ENCODE measurements at regions not wholly inside any gene's neighbourhood (a gene's known extent, or its start where the extent isn't known, plus 50 kb on each side); places are given as distances from the start of the nearest gene placed in this dataset.
"Not testable (repeated sequence)": the region's sequence is repeated elsewhere in the genome, so short reads cannot be mapped to it uniquely, and the experiment has no call there.

DNA sequence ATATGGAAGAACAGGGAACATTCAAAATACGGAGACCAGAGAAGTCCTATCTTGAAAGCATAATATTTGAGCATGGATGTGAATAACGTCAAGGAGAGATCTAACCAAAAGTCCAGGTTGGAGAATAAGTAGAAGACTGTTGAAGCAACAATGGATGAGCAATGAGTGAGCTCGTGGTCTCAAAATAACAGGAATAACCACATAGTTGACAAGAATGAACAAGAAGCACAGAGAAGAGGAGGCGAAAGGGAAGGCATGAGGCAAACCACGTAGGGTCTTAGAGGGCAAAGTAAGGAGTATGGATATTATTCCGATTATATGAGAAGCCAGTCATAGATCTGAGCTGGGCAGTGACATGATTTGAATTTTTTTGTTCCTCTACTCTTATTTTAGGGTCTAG, 710.2 kb downstream of the BRINP1 start:
- 15 to 81% (median 65%) methylated on average over 2 to 6 of the region's 6 CpGs for WGBS, 10 experiments
- in situ Hi-C loops (cut with MboI; ENCODE audit: low pct_unique_long_range_greater_than_20kb in 2 of 9, low sequenced_read_pairs in 9 of 9, unreplicated experiment in 9 of 9), result no loop called here
- no peak overlapping the region for H3K4me3 ChIP-seq
- ATAC-seq (replicated peaks in 6 of 8), result no peak
- no peak overlapping the region for H3K27ac ChIP-seq
- no peaks in the 10 kb centered on the region for H3K4me1 ChIP-seq (replicated peaks in 1 of 2)

DNA sequence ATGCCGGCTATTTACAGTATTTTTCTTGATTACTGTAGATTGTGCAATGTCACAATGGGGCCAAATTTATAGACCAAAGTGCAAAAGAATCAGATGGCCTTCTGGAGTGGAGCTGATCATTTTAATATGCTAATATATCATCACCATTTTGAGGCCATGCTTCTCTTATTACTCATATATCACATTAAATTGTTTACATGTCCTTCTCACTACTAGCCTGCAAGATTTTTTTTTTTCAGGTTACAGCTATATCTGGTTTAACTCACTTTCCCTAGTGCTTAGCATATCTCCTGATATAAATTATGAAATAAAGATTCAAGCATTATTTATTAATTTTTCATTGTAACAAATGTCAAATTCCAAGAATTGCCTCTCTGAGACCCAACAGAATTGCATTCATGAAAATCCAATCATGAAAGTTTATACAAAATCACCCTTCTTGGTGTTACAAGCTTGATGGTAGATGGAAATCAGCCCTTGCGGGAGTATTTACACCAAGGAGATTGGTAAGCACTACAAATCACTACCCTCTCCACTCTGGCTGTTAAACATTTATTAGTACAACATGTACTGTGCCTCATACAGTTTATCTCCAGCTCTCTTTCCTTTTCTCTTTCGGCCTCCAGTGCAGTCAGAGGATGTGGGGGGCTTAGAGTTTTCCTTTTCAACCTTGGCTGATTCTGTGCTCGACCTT, 703.9 kb downstream of the BRINP1 start:
- H3K27ac ChIP-seq, result no peak overlapping the region
- H3K4me3 ChIP-seq, result no peak overlapping the region
- in situ Hi-C loops (cut with MboI; ENCODE audit: low pct_unique_long_range_greater_than_20kb in 2 of 9, low sequenced_read_pairs in 9 of 9, unreplicated experiment in 9 of 9), result no loop called here
- H3K4me1 ChIP-seq (replicated peaks in 1 of 2), result peaks cover 4 to 7% of the 10 kb centered on the region in 2 donors
- 5 to 100% (median 74%) methylated on average over 2 to 4 of the region's 4 CpGs for WGBS, 10 experiments
- no peak for ATAC-seq (replicated peaks in 6 of 8)

DNA sequence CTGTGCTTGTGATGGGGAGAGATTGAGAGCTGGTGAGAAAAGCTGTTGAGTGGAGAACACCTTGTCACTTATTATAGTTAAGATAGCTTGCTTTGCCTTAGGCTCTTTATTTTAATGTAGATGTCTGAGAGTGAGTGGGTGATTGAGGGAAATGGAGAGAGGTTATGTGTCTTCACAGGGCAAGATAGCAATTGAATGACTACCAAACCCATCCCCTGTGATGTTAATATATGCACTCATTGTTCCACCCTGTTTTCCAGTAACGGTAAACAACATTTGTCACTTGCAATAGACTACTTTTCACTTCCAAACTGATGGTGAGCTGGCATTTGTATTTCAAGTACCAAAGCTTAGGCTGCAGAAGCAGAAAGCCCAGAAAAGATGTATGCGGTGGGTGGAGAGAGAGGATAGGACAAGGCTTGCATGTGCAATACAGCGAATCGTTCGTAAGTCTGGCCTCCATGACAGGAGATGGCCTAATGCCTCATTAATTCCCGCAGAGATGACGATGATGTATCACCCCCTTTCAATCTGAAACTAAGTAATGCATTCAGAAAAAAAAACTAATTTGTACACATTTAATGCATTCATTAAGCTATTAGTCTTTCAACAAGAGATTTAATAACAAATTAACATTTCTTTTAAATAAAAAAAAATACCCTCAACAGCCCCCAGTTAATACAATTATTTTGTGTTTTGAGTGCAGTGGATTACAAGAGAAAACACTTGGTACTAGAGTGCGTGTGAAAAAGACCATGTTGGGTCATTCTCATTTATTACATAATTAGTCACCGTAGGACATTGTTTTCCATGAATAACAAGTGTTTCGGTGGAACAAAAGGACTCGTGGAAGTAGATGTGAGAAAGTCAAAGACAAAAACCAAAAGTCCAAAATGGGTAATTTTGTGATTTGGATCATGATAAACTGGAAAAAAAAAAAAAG, 699.0 kb downstream of the BRINP1 start:
- Histone ChIP-seq H3K4me1 (replicated peaks in 1 of 2) (peaks cover 4 to 8% of the 10 kb centered on the region in 2 donors), H3K4me3 (no peak overlapping the region), H3K27ac (no peak overlapping the region)
- WGBS, 10 experiments, result 21 to 73% (median 57%) methylated on average over 2 to 11 of the region's 11 CpGs
- ATAC-seq (replicated peaks in 6 of 8), result peak in 5 of 8 experiments; percentile 62 to 78 (median 69)
- in situ Hi-C loops (cut with MboI; ENCODE audit: low pct_unique_long_range_greater_than_20kb in 2 of 9, low sequenced_read_pairs in 9 of 9, unreplicated experiment in 9 of 9), result no loop called here

DNA sequence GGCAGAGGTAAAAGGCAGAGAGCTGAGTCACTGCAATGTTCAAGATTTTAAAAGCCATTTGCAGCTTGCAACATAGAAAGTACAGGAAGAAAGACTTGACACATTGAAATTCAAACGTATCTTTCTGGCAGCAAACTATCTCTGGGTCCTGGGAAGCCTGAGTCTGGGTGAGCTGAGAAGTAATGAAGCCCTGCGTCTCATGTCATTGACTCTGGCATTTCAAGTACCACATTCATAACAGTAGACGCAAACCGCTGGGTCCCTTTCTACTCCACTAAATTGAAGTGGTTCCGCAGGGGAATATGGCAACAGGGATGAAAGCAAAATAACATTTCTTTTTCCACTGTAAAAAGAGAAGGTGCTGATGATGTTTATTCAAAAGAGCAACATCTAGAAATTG, 694.3 kb downstream of the BRINP1 start:
- ATAC-seq (replicated peaks in 6 of 8), result no peak
- Histone ChIP-seq H3K27ac (no peak overlapping the region), H3K4me3 (no peak overlapping the region), H3K4me1 (replicated peaks in 1 of 2) (peaks cover 2 to 5% of the 10 kb centered on the region in 2 donors)
- in situ Hi-C loops (cut with MboI; ENCODE audit: low pct_unique_long_range_greater_than_20kb in 2 of 9, low sequenced_read_pairs in 9 of 9, unreplicated experiment in 9 of 9), result no loop called here
- WGBS, 10 experiments, result 60 to 100% (median 71%) methylated on average over 1 to 5 of the region's 5 CpGs; no CpG with 5 or more reads in 1 of the 10 experiments

DNA sequence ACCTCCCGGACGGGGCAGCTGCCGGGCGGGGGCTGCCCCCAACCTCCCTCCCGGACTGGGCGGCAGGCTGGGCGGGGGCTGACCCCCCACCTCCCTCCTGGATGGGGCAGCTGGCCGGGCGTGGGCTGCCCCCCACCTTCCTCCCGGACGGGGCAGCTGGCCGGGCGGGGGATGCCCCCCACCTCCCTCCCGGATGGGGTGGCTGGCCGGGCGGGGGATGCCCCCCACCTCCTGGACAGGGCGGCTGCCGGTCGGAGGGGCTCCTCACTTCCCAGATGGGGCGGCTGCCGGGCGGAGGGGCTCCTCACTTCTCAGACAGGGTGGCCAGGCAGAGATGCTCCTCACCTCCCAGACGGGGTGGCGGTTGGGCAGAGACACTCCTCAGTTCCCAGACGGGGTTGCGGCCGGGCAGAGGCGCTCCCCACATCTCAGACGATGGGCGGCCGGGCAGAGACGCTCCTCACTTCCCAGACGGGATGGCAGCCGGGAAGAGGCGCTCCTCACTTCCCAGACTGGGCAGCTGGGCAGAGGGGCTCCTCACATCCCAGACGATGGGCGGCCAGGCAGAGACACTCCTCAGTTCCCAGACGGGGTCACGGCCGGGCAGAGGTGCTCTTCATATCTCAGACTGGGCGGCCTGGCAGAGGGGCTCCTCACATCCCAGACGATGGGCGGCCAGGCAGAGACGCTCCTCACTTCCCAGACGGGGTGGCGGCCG, 691.1 kb downstream of the BRINP1 start:
- in situ Hi-C loops (cut with MboI; ENCODE audit: low pct_unique_long_range_greater_than_20kb in 2 of 9, low sequenced_read_pairs in 9 of 9, unreplicated experiment in 9 of 9); H3K27ac ChIP-seq; H3K4me3 ChIP-seq; ATAC-seq (replicated peaks in 6 of 8); H3K4me1 ChIP-seq (replicated peaks in 1 of 2): not testable (repeated sequence)
- WGBS, 10 experiments, result no CpG with 5 or more reads among the region's 47 CpGs

DNA sequence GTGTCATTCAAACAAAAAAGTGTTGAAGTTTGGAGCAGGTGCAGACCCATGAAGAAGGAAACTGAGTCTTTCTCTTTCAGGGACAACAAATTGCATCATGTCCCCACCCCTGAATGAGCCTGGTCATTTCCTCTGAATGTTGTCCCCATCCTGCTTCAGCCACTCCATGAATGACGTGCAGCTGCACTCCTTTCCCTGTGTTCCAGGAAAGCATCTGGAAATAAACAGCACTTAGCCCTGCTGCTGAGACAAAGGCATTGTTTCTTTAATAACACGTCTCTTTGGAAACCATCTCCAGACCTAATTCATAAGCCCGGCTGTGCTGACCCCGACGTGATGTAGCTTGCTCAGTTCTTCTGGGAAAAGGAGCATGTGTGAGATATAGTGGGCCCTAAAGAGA, 682.3 kb downstream of the BRINP1 start:
- in situ Hi-C loops (cut with MboI; ENCODE audit: low pct_unique_long_range_greater_than_20kb in 2 of 9, low sequenced_read_pairs in 9 of 9, unreplicated experiment in 9 of 9), result no loop called here
- H3K4me1 ChIP-seq (replicated peaks in 1 of 2), result peaks cover 0 to 6% of the 10 kb centered on the region in 2 donors
- H3K27ac ChIP-seq, result no peak overlapping the region
- ATAC-seq (replicated peaks in 6 of 8), result peak in 5 of 8 experiments; percentile 44 to 89 (median 62)
- 0 to 70% (median 35%) methylated on average over 1 to 4 of the region's 5 CpGs; no CpG with 5 or more reads in 3 of the 10 experiments for WGBS, 10 experiments
- no peak overlapping the region for H3K4me3 ChIP-seq

DNA sequence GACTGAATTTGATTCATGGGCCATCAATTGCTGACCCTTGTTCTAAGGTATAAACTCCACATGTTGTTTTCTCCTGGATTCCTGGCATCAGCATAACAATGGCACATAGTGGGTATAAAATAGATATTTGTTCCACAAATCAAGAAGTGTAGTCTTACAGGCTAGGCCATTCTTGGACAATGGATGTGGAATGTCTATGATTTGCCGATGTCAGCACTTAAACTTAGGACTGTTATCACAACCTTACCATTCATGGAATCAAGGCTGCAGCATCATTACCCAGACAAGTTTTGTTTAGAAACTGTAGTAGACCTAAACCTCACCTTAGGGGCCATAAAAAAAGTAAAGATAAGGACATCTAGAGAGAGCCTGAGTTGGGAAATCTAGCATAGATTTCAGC, 680.0 kb downstream of the BRINP1 start:
- in situ Hi-C loops (cut with MboI; ENCODE audit: low pct_unique_long_range_greater_than_20kb in 2 of 9, low sequenced_read_pairs in 9 of 9, unreplicated experiment in 9 of 9), result no loop called here
- no peak overlapping the region for H3K27ac ChIP-seq
- no peak for ATAC-seq (replicated peaks in 6 of 8)
- H3K4me3 ChIP-seq, result no peak overlapping the region
- peaks cover 0 to 12% of the 10 kb centered on the region in 2 donors for H3K4me1 ChIP-seq (replicated peaks in 1 of 2)
- WGBS, 10 experiments, result 0 to 100% (median 83%) methylated on average over 1 of the region's 1 CpG; no CpG with 5 or more reads in 3 of the 10 experiments

DNA sequence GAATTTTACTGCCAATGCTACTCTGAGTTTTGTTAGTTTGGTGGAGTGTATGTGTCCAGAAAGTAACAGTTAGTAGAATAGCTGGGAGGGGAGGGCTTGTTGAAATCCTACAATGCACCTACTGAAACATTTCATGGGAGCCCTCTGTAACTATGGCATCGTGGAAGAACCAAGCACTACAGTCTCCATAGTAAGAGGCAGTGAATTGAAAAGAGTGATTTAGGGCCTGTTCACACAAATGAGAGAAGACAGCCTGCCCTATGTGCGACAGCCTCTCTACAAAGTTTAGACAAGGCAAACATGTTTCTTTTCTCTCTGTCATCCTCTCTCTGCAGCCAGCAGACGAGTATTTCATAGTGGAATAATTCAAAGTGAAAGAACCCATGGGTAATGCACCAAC, 676.6 kb downstream of the BRINP1 start:
- 6 to 80% (median 40%) methylated on average over 1 to 3 of the region's 3 CpGs; no CpG with 5 or more reads in 1 of the 10 experiments for WGBS, 10 experiments
- peak in 5 of 8 experiments; percentile 30 to 99 (median 38) for ATAC-seq (replicated peaks in 6 of 8)

DNA sequence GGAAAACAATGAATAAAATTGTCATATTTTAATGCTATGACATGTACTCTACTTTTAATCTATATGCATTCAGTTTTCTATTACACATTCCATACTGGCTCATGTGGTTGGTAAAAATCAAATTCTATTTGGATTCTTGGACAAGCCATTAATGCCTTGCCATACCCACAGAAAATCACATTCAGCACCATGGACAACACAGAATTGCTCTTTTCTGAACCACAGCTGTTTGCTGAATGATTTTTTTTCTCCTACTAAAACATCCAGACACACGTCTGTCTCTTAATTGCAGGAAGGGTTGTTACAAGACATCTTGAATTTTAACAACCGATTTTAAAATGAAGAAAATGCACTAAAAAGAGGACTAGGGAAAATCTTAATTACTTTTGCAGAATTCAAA, 675.6 kb downstream of the BRINP1 start:
- Histone ChIP-seq H3K4me3 (no peak overlapping the region), H3K4me1 (replicated peaks in 1 of 2) (peaks cover 0 to 6% of the 10 kb centered on the region in 2 donors), H3K27ac (no peak overlapping the region)
- WGBS, 10 experiments, result 0 to 75% (median 25%) methylated on average over 1 to 2 of the region's 2 CpGs; no CpG with 5 or more reads in 3 of the 10 experiments
- no peak for ATAC-seq (replicated peaks in 6 of 8)
- in situ Hi-C loops (cut with MboI; ENCODE audit: low pct_unique_long_range_greater_than_20kb in 2 of 9, low sequenced_read_pairs in 9 of 9, unreplicated experiment in 9 of 9), result no loop called here

More for the DNA sequence above, 676.6 kb downstream of the BRINP1 start:
- Histone ChIP-seq H3K27ac (no peak overlapping the region), H3K4me1 (replicated peaks in 1 of 2) (peaks cover 0 to 6% of the 10 kb centered on the region in 2 donors), H3K4me3 (no peak overlapping the region)
- in situ Hi-C loops (cut with MboI; ENCODE audit: low pct_unique_long_range_greater_than_20kb in 2 of 9, low sequenced_read_pairs in 9 of 9, unreplicated experiment in 9 of 9), result no loop called here

DNA sequence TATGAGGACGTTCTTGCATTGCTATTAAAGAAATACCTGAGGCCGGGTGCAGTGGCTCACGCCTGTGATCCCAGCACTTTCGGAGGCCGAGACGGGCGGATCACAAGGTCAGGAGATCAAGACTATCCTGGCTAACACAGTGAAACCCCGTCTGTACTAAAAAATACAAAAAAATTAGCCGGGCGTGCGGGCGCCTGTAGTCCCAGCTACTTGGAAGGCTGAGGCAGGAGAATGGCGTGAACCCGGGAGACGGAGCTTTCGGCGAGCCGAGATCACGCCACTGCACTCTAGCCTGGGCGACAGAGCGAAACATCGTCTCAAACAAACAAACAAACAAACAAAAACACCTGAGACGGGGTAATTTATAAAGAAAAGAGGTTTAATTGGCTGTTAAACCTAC, 674.0 kb downstream of the BRINP1 start:
- H3K27ac ChIP-seq; in situ Hi-C loops (cut with MboI; ENCODE audit: low pct_unique_long_range_greater_than_20kb in 2 of 9, low sequenced_read_pairs in 9 of 9, unreplicated experiment in 9 of 9); H3K4me3 ChIP-seq; ATAC-seq (replicated peaks in 6 of 8); H3K4me1 ChIP-seq (replicated peaks in 1 of 2): not testable (repeated sequence)
- 25 to 91% (median 64%) methylated on average over 5 to 15 of the region's 23 CpGs; no CpG with 5 or more reads in 2 of the 10 experiments for WGBS, 10 experiments

DNA sequence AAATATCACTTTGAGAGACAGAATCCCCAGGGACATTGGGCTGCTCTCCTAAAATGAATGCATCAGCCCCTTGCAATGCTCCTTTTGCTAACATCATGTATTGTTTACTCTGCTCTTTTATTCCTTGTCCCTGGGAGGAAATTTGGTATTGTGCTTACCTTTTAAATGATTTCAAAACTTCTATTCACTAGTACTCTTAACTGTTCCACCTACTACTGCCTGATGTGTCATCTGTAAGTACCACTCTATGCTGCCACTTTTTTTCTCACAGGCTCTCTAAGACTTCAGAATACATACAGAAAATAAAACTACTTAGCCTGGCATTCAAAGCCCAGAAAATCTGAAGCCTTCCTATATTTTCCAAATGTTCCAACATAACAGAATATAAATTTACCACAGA, 667.2 kb downstream of the BRINP1 start:
- Histone ChIP-seq H3K4me3 (no peak overlapping the region), H3K27ac (no peak overlapping the region), H3K4me1 (replicated peaks in 1 of 2) (no peaks in the 10 kb centered on the region)
- no peak for ATAC-seq (replicated peaks in 6 of 8)
- in situ Hi-C loops (cut with MboI; ENCODE audit: low pct_unique_long_range_greater_than_20kb in 2 of 9, low sequenced_read_pairs in 9 of 9, unreplicated experiment in 9 of 9), result no loop called here

DNA sequence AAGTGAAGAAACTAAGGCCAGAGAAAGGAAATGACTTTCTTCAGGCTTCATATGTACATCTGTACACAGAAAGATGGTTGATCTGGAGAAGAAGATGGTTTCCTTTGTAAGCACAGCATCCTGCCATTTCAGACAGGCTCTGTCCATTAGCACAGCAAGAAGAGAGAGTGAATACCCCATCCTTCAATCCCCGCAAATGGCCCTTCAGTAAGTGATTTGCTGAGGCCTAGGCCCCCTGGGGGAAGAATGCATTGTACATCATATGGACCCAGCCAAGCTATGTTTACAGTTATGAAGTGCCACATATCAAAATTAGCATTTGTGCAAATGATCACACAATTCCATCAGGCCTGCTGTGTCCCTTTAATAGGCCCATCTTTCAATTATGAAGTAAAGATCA, 657.4 kb downstream of the BRINP1 start:
- in situ Hi-C loops (cut with MboI; ENCODE audit: low pct_unique_long_range_greater_than_20kb in 2 of 9, low sequenced_read_pairs in 9 of 9, unreplicated experiment in 9 of 9), result loop anchor here in 1 of 9 experiments (10.0 kb wide), 1 partner anchor 63 kb away; no protein-coding TSS in a partner anchor

DNA sequence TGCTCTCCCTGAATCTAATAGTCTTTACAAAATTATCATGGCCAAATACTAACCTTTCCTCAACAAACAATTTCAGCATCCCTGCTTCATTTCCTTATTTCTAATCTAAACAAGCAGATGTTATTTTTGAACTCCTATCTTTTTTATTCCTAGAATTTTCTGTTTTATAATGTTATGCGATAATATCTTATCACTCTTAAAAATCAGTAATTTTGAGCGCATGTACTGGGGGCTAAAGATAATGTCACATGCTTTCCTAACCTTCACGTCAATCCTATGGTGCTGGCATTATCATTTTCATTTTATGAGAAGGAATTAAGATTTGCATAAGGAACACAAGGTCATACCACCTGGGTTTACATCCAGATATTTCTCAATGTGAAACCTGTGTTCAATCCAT, 648.0 kb downstream of the BRINP1 start:
- WGBS, 10 experiments, result 65 to 100% (median 81%) methylated on average over 1 to 3 of the region's 3 CpGs; no CpG with 5 or more reads in 1 of the 10 experiments
- ATAC-seq (replicated peaks in 6 of 8), result no peak
- no peaks in the 10 kb centered on the region for H3K4me1 ChIP-seq (replicated peaks in 1 of 2)
- H3K27ac ChIP-seq, result no peak overlapping the region
- in situ Hi-C loops (cut with MboI; ENCODE audit: low pct_unique_long_range_greater_than_20kb in 2 of 9, low sequenced_read_pairs in 9 of 9, unreplicated experiment in 9 of 9), result no loop called here
- H3K4me3 ChIP-seq, result no peak overlapping the region

More for the DNA sequence above, 657.4 kb downstream of the BRINP1 start:
- ATAC-seq (replicated peaks in 6 of 8), result no peak
- Histone ChIP-seq H3K27ac (no peak overlapping the region), H3K4me1 (replicated peaks in 1 of 2) (no peaks in the 10 kb centered on the region), H3K4me3 (no peak overlapping the region)
- 50 to 100% (median 90%) methylated on average over 1 of the region's 1 CpG; no CpG with 5 or more reads in 6 of the 10 experiments for WGBS, 10 experiments

All from motor neuron (in vitro differentiated cells).